Smooth muscle cell (in vitro differentiated cells): ENCODE measurements at regions not wholly inside any gene's neighbourhood (a gene's known extent, or its start where the extent isn't known, plus 50 kb on each side); places are given as distances from the start of the nearest gene placed in this dataset.

Experiments used
- DNase-seq: peaks from one replicate; lab custom pipeline; 2025; ENCODE audit not compliant: unreplicated experiment; lab: John Stamatoyannopoulos, UW
- H2AFZ ChIP-seq: fragments of 200-600 bp; sonication (generic); 2 replicates; pipeline ENCODE4 v1.6.0; 2016; ENCODE audit warnings: antibody characterized with exemption, low read depth, mild to moderate bottlenecking
- H3F3A ChIP-seq: fragments of 200-600 bp; sonication (generic); 2 replicates; pipeline ENCODE4 v1.6.0; 2017; ENCODE audit warnings: antibody characterized with exemption, low read depth
- H3K27ac ChIP-seq: fragments of 200-600 bp; sonication (generic); 2 replicates; pipeline ENCODE4 v1.5.1; 2016; ENCODE audit warnings: low read depth, mild to moderate bottlenecking
- H3K27me3 ChIP-seq: fragments of 200-600 bp; sonication (generic); 2 replicates; pipeline ENCODE4 v1.6.1; 2016; ENCODE audit warnings: low read depth, mild to moderate bottlenecking
- H3K36me3 ChIP-seq: fragments of 200-600 bp; sonication (generic); 2 replicates; pipeline ENCODE4 v1.5.1; 2016; ENCODE audit warnings: low read depth
- H3K4me1 ChIP-seq: fragments of 200-600 bp; sonication (generic); 2 replicates; pipeline ENCODE4 v1.5.1; 2016; ENCODE audit warnings: low read depth
- H3K4me2 ChIP-seq: fragments of 200-600 bp; sonication (generic); 2 replicates; pipeline ENCODE4 v1.6.0; 2016; ENCODE audit warnings: mild to moderate bottlenecking
- H3K4me3 ChIP-seq: fragments of 200-600 bp; sonication (generic); 2 replicates; pipeline ENCODE4 v1.5.1; 2016; ENCODE audit warnings: mild to moderate bottlenecking
- H3K79me2 ChIP-seq: fragments of 200-600 bp; sonication (generic); 2 replicates; pipeline ENCODE4 v1.6.0; 2016; ENCODE audit warnings: low read depth, mild to moderate bottlenecking
- H3K9ac ChIP-seq: fragments of 200-600 bp; sonication (generic); 2 replicates; pipeline ENCODE4 v1.6.0; 2016; ENCODE audit warnings: low read depth
- H3K9me3 ChIP-seq: fragments of 200-600 bp; sonication (generic); replicated peaks from 2 replicates; pipeline ENCODE4 v1.5.1; 2016; ENCODE audit warnings: low read depth
- H4K20me1 ChIP-seq: fragments of 200-600 bp; sonication (generic); 2 replicates; pipeline ENCODE4 v1.6.0; 2016; ENCODE audit warnings: low read depth
- WGBS: methylation state at CpG from one replicate; pipeline ENCODE4 v1.1.7; 2016; ENCODE audit warnings: low lambda C conversion rate; 5-methylcytosine and 5-hydroxymethylcytosine counted together
- TF ChIP-seq, protein P1 (sequence below): fragments of 200-600 bp; sonication (generic); IDR thresholded peaks from 2 replicates; pipeline ENCODE4 v1.5.1; 2017; ENCODE audit warnings: borderline replicate concordance, mild to moderate bottlenecking, antibody characterized with exemption; ENCODE audit not compliant: insufficient read depth, poor library complexity, severe bottlenecking

- DNase-seq = no peak
- H3K4me1 ChIP-seq = peaks cover 18% of the 10 kb centered on the region
- 50% methylated on average over 2 of the region's 2 CpGs for WGBS
- H2AFZ ChIP-seq = peak overlapping the region; percentile 30
- no peak overlapping the region for H3K9ac ChIP-seq
- H3K4me3 ChIP-seq = no peak overlapping the region
- H3K36me3 ChIP-seq = no peaks in the 10 kb centered on the region
- H3K9me3 ChIP-seq = no peaks in the 10 kb centered on the region
- no peaks in the 10 kb centered on the region for H3K79me2 ChIP-seq
- no peaks in the 10 kb centered on the region for H3K27me3 ChIP-seq
- peaks cover 18% of the 10 kb centered on the region for H3F3A ChIP-seq
- H4K20me1 ChIP-seq = no peaks in the 10 kb centered on the region
- peak overlapping the region; percentile 64 for H3K4me2 ChIP-seq
- peak overlapping the region; percentile 91 for H3K27ac ChIP-seq
- TF ChIP-seq, protein P1, sequence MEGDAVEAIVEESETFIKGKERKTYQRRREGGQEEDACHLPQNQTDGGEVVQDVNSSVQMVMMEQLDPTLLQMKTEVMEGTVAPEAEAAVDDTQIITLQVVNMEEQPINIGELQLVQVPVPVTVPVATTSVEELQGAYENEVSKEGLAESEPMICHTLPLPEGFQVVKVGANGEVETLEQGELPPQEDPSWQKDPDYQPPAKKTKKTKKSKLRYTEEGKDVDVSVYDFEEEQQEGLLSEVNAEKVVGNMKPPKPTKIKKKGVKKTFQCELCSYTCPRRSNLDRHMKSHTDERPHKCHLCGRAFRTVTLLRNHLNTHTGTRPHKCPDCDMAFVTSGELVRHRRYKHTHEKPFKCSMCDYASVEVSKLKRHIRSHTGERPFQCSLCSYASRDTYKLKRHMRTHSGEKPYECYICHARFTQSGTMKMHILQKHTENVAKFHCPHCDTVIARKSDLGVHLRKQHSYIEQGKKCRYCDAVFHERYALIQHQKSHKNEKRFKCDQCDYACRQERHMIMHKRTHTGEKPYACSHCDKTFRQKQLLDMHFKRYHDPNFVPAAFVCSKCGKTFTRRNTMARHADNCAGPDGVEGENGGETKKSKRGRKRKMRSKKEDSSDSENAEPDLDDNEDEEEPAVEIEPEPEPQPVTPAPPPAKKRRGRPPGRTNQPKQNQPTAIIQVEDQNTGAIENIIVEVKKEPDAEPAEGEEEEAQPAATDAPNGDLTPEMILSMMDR = no peak
Measured at GRCh38 chr6:130600880-130601341, 226.3 kb upstream of the SMLR1 start.

GRCh38 chr6:130602151-130602770, 224.9 kb upstream of the SMLR1 start:
- Histone ChIP-seq H3K27ac (peak overlapping the region; percentile 91), H3K4me3 (no peak overlapping the region), H3F3A (peaks cover 18% of the 10 kb centered on the region), H2AFZ (no peak overlapping the region), H4K20me1 (no peaks in the 10 kb centered on the region), H3K4me1 (peaks cover 18% of the 10 kb centered on the region), H3K9ac (peak overlapping the region; percentile 36), H3K27me3 (no peaks in the 10 kb centered on the region), H3K36me3 (no peaks in the 10 kb centered on the region), H3K9me3 (no peaks in the 10 kb centered on the region), H3K79me2 (no peaks in the 10 kb centered on the region), H3K4me2 (peak overlapping the region; percentile 64)
- TF ChIP-seq, protein P1 = no peak
- DNase-seq = no peak
- WGBS = 8% methylated on average over 8 of the region's 8 CpGs

GRCh38 chr6:130603391-130603790, 223.8 kb upstream of the SMLR1 start:
- Histone ChIP-seq H3K9me3 (no peaks in the 10 kb centered on the region), H3K4me1 (peaks cover 18% of the 10 kb centered on the region), H3K36me3 (no peaks in the 10 kb centered on the region), H3K27ac (peak overlapping the region; percentile 91), H3K4me3 (no peak overlapping the region), H4K20me1 (no peaks in the 10 kb centered on the region), H3K27me3 (no peaks in the 10 kb centered on the region), H3K4me2 (peak overlapping the region; percentile 55), H3F3A (peaks cover 18% of the 10 kb centered on the region), H3K79me2 (no peaks in the 10 kb centered on the region), H2AFZ (no peak overlapping the region), H3K9ac (peak overlapping the region; percentile 36)
- no peak for DNase-seq
- 37% methylated on average over 3 of the region's 3 CpGs for WGBS
- TF ChIP-seq, protein P1 = no peak
